ENCODE measurements at regions not wholly inside any gene's neighbourhood (a gene's known extent, or its start where the extent isn't known, plus 50 kb on each side); places are given as distances from the start of the nearest gene placed in this dataset.
"Not testable (repeated sequence)": the region's sequence is repeated elsewhere in the genome, so short reads cannot be mapped to it uniquely, and the experiment has no call there.

DNA sequence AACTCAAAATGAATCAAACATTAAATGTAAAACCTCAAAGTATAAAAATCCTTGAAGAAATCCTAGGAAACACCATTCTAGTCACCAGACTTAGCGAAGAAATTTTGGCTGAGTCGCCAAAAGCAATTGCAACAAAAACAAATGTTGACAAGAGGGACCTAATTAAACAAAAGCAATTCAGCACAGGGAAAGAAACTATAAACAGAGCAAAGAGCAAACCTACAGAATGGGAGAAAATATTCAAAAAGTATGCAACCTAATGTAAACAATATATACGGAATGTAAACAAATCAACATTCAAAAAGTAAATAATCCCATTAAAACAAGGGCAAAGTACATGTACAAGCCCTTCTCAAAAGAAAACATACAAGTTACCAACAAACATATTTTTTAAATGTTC, 974.7 kb downstream of the TRAM1L1 start:
- H3K27ac ChIP-seq: no peak overlapping the region
- no peak overlapping the region for H2AFZ ChIP-seq
- H3K27me3 ChIP-seq: no peaks in the 10 kb centered on the region
- H3K4me1 ChIP-seq (ENCODE audit: insufficient read depth): no peaks in the 10 kb centered on the region
- TF ChIP-seq, protein P1, sequence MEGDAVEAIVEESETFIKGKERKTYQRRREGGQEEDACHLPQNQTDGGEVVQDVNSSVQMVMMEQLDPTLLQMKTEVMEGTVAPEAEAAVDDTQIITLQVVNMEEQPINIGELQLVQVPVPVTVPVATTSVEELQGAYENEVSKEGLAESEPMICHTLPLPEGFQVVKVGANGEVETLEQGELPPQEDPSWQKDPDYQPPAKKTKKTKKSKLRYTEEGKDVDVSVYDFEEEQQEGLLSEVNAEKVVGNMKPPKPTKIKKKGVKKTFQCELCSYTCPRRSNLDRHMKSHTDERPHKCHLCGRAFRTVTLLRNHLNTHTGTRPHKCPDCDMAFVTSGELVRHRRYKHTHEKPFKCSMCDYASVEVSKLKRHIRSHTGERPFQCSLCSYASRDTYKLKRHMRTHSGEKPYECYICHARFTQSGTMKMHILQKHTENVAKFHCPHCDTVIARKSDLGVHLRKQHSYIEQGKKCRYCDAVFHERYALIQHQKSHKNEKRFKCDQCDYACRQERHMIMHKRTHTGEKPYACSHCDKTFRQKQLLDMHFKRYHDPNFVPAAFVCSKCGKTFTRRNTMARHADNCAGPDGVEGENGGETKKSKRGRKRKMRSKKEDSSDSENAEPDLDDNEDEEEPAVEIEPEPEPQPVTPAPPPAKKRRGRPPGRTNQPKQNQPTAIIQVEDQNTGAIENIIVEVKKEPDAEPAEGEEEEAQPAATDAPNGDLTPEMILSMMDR (IDR thresholded peaks at IDR 0.05; ENCODE audit: poor library complexity): no peak
- TF ChIP-seq EZH2 (IDR thresholded peaks at IDR 0.05; ENCODE audit: borderline replicate concordance) (no peak), EZH2phosphoT487 (IDR thresholded peaks at IDR 0.05; ENCODE audit: low read depth, severe bottlenecking, unreplicated experiment) (no peak)
- WGBS (ENCODE audit: low lambda C conversion rate, missing lambda C conversion rate): 72% methylated on average over 3 of the region's 3 CpGs
- H4K20me1 ChIP-seq (ENCODE audit: insufficient read depth, poor library complexity, severe bottlenecking): no peaks in the 10 kb centered on the region
- H3K4me3 ChIP-seq: no peak overlapping the region
- no peaks in the 10 kb centered on the region for H3K9me3 ChIP-seq (ENCODE audit: low read depth)
- H3K9me2 ChIP-seq (replicated peaks; ENCODE audit: insufficient read depth): no peaks in the 10 kb centered on the region
- no peaks in the 10 kb centered on the region for H3K36me3 ChIP-seq (replicated peaks; ENCODE audit: insufficient read depth, low read depth)
- no peak overlapping the region for H3K4me2 ChIP-seq
- no peak for DNase-seq (ENCODE audit: low spot score)
- H3K79me2 ChIP-seq: no peaks in the 10 kb centered on the region

DNA sequence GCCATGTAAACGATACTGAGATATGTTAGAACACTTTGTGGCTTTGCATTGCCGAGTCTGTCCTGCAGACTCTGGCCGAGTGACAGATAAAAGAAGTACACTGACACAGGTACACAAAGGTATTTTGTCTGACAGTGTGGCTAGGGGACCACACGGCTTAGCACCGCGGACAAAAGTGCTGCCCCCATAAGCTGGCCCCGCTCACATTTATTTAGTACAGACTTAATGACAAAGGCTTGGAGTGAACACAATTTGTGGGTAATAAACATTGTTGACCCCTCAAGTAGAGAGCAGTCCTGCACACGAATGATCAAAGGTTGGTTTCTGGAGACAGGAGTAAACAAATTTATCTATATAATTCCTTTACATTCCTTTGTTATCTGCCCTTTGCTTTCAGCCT, 976.8 kb downstream of the TRAM1L1 start:
- WGBS (ENCODE audit: low lambda C conversion rate, missing lambda C conversion rate): 53% methylated on average over 8 of the region's 8 CpGs
- Histone ChIP-seq H3K79me2 (no peaks in the 10 kb centered on the region), H3K4me1 (ENCODE audit: insufficient read depth) (no peaks in the 10 kb centered on the region), H3K27me3 (no peaks in the 10 kb centered on the region), H2AFZ (no peak overlapping the region), H3K9me3 (ENCODE audit: low read depth) (no peaks in the 10 kb centered on the region), H3K9me2 (replicated peaks; ENCODE audit: insufficient read depth) (no peaks in the 10 kb centered on the region), H3K4me2 (peak overlapping the region; percentile 45), H3K4me3 (no peak overlapping the region), H3K36me3 (replicated peaks; ENCODE audit: insufficient read depth, low read depth) (no peaks in the 10 kb centered on the region), H3K27ac (no peak overlapping the region), H4K20me1 (ENCODE audit: insufficient read depth, poor library complexity, severe bottlenecking) (no peaks in the 10 kb centered on the region)
- TF ChIP-seq EZH2 (IDR thresholded peaks at IDR 0.05; ENCODE audit: borderline replicate concordance): no peak
- TF ChIP-seq, protein P1 (IDR thresholded peaks at IDR 0.05; ENCODE audit: poor library complexity): no peak
- TF ChIP-seq EZH2phosphoT487 (IDR thresholded peaks at IDR 0.05; ENCODE audit: low read depth, severe bottlenecking, unreplicated experiment): no peak
- peak; percentile 15 for DNase-seq (ENCODE audit: low spot score)

DNA sequence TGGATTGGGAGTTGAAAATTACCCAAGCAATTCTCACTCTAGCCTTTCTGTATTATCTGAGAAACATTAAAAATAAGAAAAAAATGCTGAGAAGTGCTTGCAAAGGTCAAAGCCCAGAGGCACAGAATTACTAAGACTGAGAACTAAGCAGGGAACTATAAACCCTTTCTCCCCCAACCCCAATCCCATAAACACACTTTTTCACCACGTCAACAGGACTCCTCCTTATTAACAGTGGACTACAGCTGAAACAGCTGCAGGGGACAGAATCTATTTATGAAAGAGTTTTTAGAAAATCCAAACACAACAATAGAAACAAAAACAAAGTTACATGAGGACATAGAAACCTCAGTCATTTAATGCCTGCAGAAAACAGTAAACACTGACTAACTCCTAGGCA, 984.1 kb downstream of the TRAM1L1 start:
- Histone ChIP-seq H2AFZ (no peak overlapping the region), H3K36me3 (replicated peaks; ENCODE audit: insufficient read depth, low read depth) (no peaks in the 10 kb centered on the region), H3K4me1 (ENCODE audit: insufficient read depth) (no peaks in the 10 kb centered on the region), H3K9me2 (replicated peaks; ENCODE audit: insufficient read depth) (no peaks in the 10 kb centered on the region), H3K4me3 (no peak overlapping the region), H3K79me2 (no peaks in the 10 kb centered on the region), H3K9me3 (ENCODE audit: low read depth) (no peaks in the 10 kb centered on the region), H3K27me3 (no peaks in the 10 kb centered on the region), H3K27ac (no peak overlapping the region), H3K4me2 (no peak overlapping the region), H4K20me1 (ENCODE audit: insufficient read depth, poor library complexity, severe bottlenecking) (no peaks in the 10 kb centered on the region)
- DNase-seq (ENCODE audit: low spot score): no peak
- 41% methylated on average over 1 of the region's 1 CpG for WGBS (ENCODE audit: low lambda C conversion rate, missing lambda C conversion rate)
- TF ChIP-seq EZH2phosphoT487 (IDR thresholded peaks at IDR 0.05; ENCODE audit: low read depth, severe bottlenecking, unreplicated experiment): no peak
- TF ChIP-seq EZH2 (IDR thresholded peaks at IDR 0.05; ENCODE audit: borderline replicate concordance): no peak

DNA sequence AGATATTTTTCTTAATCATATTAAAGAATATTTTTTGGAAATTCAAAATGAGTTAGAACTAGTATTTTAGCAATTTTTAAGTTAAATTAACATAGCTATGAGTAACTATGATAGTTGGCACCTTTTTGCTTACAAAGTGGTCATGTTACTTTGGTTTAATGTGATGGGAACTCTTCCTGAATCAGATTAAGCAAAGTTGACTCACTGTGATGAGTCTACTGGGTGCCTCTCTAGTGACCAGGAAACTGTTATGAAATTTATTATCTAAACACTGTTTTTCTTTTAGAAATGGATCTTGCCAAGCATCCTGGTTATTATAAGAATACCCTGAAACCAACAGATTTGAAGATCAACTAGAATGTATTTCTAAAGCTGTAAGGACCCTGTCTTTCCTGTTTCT, 985.8 kb downstream of the TRAM1L1 start:
- no peak overlapping the region for H2AFZ ChIP-seq
- TF ChIP-seq, protein P1 (IDR thresholded peaks at IDR 0.05; ENCODE audit: poor library complexity): no peak
- TF ChIP-seq EZH2phosphoT487 (IDR thresholded peaks at IDR 0.05; ENCODE audit: low read depth, severe bottlenecking, unreplicated experiment): no peak
- TF ChIP-seq EZH2 (IDR thresholded peaks at IDR 0.05; ENCODE audit: borderline replicate concordance): no peak
- H4K20me1 ChIP-seq (ENCODE audit: insufficient read depth, poor library complexity, severe bottlenecking): no peaks in the 10 kb centered on the region
- H3K27ac ChIP-seq: no peak overlapping the region
- H3K27me3 ChIP-seq: no peaks in the 10 kb centered on the region
- no peaks in the 10 kb centered on the region for H3K4me1 ChIP-seq (ENCODE audit: insufficient read depth)
- no peak overlapping the region for H3K4me3 ChIP-seq
- H3K9me3 ChIP-seq (ENCODE audit: low read depth): no peaks in the 10 kb centered on the region
- no peaks in the 10 kb centered on the region for H3K36me3 ChIP-seq (replicated peaks; ENCODE audit: insufficient read depth, low read depth)
- no peaks in the 10 kb centered on the region for H3K79me2 ChIP-seq
- H3K4me2 ChIP-seq: no peak overlapping the region
- H3K9me2 ChIP-seq (replicated peaks; ENCODE audit: insufficient read depth): no peaks in the 10 kb centered on the region
- DNase-seq (ENCODE audit: low spot score): no peak

DNA sequence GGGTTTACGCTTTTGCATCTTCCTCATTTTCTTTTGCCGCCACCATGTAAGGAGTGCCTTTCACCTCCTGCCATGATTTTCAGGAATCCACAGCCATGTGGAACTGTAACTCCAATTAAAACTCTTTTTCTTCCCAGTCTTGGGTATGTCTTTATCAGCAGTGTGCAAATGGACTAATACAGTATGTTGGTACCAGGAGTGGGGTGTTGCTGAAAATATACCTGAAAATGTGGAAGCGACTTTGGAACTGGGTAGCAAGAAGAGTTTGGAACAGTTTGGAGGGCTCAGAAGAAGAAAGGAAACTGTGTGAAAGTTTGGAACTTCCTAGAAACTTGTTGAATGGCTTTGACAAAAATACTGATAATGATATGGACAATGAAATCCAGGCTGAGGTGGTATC, 983.9 kb upstream of the NDST4 start:
- H3K4me3 ChIP-seq; H3K79me2 ChIP-seq; H3K9me3 ChIP-seq (ENCODE audit: low read depth); H3K27ac ChIP-seq; H2AFZ ChIP-seq; DNase-seq (ENCODE audit: low spot score); H3K27me3 ChIP-seq; H3K9me2 ChIP-seq (replicated peaks; ENCODE audit: insufficient read depth); H3K4me1 ChIP-seq (ENCODE audit: insufficient read depth); H4K20me1 ChIP-seq (ENCODE audit: insufficient read depth, poor library complexity, severe bottlenecking); H3K4me2 ChIP-seq; H3K36me3 ChIP-seq (replicated peaks; ENCODE audit: insufficient read depth, low read depth): not testable (repeated sequence)
- 97% methylated on average over 3 of the region's 3 CpGs for WGBS (ENCODE audit: low lambda C conversion rate, missing lambda C conversion rate)

All from hepatocyte (in vitro differentiated cells).